Body of pancreas (tissue), 4 donors: ENCODE measurements at regions not wholly inside any gene's neighbourhood (a gene's known extent, or its start where the extent isn't known, plus 50 kb on each side); places are given as distances from the start of the nearest gene placed in this dataset.

Experiments
- ATAC-seq: fragments of 150-250 bp; one replicate; pipeline ENCODE4 v1.9.1; 2016
- DNase-seq, 4 donors: peaks; one replicate each; pipeline ENCODE4 v3.0.0-alpha.2; 2019
- H3K27ac ChIP-seq, 4 donors: fragments of 200-600 bp; sonication (generic); 1 replicate in 3 of 4; 2 replicates in 1 of 4; pipeline versions ENCODE4 v1.5.1 to v1.6.1; 2016 to 2019; ENCODE audit warnings: mild to moderate bottlenecking in 1 of 4, mixed read lengths in 1 of 4, moderate library complexity in 1 of 4
- H3K27me3 ChIP-seq, 2 donors: fragments of 200-600 bp; sonication (generic); one replicate each; pipeline ENCODE4 v1.6.0; 2016; ENCODE audit warnings: mild to moderate bottlenecking in 1 of 2
- H3K36me3 ChIP-seq, 2 donors: fragments of 200-600 bp; sonication (generic); replicated peaks in 1 of 2; 2 replicates each; pipeline ENCODE4 v1.5.1; 2016; ENCODE audit warnings: low read depth in 2 of 2; ENCODE audit not compliant: insufficient read depth in 1 of 2
- H3K4me1 ChIP-seq: fragments of 200-600 bp; sonication (generic); one replicate; pipeline ENCODE4 v1.6.0; 2016
- H3K4me3 ChIP-seq, 2 donors: fragments of 200-600 bp; sonication (generic); 1 replicate in 1 of 2; 2 replicates in 1 of 2; pipeline ENCODE4 v1.5.1; 2016 to 2019
- H3K9me3 ChIP-seq, 3 donors: fragments of 200-600 bp; sonication (generic); 1 replicate in 2 of 3; 2 replicates in 1 of 3; pipeline ENCODE4 v1.5.1; 2016
- POLR2A ChIP-seq, 3 donors: fragments of 450-650 bp; IDR thresholded peaks; one replicate each; pipeline ENCODE4 v1.6.1; 2016; ENCODE audit warnings: antibody characterized with exemption in 3 of 3, mild to moderate bottlenecking in 2 of 3
- WGBS, 2 donors: methylation state at CpG; one replicate each; pipeline ENCODE4 v1.1.5; 2017; 5-methylcytosine and 5-hydroxymethylcytosine counted together
- intact Hi-C: fragments of 100-400 bp; cut with DNase I; formaldehyde crosslinking; loops from one replicate; pipeline ENCODE4 v1.15.1; 2023
- TF ChIP-seq, protein P1 (sequence below), 7 experiments: fragments of 450-650 bp in 4 of 7; fragments of 200-600 bp in 3 of 7; sonication (generic) in 3 of 7; IDR thresholded peaks; one replicate each; pipeline ENCODE4 v1.5.1; 2016 to 2019; ENCODE audit warnings: antibody characterized with exemption in 7 of 7

DNA sequence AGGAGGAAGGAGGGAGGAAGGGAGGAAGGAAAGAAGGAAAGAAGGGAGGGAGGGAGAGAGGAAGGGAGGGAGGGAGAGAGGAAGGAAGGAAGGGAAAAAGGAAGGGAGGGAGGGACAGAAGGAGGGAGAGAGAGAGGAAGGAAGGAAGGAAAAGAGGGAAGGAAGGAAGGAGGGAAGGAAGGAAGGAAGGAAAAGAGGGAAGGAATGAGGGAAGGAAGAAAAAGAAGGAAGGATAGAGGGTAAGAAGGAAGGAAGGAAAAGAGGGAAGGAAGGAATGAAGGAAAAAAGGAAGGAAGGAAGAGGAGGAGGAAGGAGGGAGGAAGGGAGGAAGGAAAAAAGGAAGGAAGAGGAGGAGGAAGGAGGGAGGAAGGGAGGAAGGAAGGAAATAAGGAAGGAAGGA is 796.8 kb downstream of the ARAP2 start:
- H3K4me1 ChIP-seq, result no peaks in the 10 kb centered on the region
- intact Hi-C loops, result no loop called here
- H3K4me3 ChIP-seq, result no peak overlapping the region
- TF ChIP-seq, protein P1, sequence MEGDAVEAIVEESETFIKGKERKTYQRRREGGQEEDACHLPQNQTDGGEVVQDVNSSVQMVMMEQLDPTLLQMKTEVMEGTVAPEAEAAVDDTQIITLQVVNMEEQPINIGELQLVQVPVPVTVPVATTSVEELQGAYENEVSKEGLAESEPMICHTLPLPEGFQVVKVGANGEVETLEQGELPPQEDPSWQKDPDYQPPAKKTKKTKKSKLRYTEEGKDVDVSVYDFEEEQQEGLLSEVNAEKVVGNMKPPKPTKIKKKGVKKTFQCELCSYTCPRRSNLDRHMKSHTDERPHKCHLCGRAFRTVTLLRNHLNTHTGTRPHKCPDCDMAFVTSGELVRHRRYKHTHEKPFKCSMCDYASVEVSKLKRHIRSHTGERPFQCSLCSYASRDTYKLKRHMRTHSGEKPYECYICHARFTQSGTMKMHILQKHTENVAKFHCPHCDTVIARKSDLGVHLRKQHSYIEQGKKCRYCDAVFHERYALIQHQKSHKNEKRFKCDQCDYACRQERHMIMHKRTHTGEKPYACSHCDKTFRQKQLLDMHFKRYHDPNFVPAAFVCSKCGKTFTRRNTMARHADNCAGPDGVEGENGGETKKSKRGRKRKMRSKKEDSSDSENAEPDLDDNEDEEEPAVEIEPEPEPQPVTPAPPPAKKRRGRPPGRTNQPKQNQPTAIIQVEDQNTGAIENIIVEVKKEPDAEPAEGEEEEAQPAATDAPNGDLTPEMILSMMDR (IDR thresholded peaks at IDR 0.05), result no peak
- TF ChIP-seq POLR2A (IDR thresholded peaks at IDR 0.05), result no peak
- no peak for DNase-seq
- H3K9me3 ChIP-seq, result peaks cover 0 to 6% (median 0%) of the 10 kb centered on the region in 3 donors
- no peaks in the 10 kb centered on the region for H3K27me3 ChIP-seq
- no peak overlapping the region for H3K27ac ChIP-seq
- no peak for ATAC-seq
- H3K36me3 ChIP-seq, result no peaks in the 10 kb centered on the region

GRCh38 chr4:35459045-35459444 is 785.3 kb downstream of the ARAP2 start:
- TF ChIP-seq, protein P1 (IDR thresholded peaks at IDR 0.05), result no peak
- TF ChIP-seq POLR2A (IDR thresholded peaks at IDR 0.05), result no peak

DNA sequence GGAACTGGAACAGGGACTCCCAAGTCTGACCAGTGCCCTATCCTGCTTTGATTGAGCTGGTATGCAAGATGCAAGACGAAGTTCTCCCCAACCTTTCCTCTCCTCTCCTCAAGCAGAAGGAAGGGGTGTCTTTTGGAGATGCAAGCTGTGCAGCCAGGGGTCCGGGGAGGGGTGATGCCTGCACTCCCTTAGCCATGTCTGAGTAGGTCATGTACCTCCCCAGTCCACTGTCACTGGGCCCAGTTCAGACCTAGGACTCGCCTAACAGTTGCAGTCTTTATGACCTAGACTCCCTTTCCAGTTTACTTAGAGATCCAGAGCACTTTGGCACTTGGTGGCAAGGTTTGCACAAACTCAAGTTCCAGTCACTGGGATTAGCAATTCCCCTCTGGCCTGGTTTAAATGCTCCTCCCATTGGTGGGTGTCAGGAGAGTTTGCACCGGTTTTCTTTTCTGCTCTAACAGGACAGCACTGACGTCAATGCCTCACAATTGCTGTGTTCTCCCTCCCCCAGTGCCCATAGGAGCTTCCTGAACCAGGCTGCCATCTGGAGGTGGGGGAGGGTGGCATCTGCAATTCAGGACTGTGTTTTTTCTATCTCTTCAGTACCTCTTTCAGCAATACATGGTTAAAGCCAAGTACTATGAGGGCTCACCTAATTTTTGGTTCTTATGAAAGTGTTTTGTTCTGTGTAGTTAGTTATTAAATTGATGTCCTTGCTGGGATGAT is 782.2 kb downstream of the ARAP2 start:
- no peak overlapping the region for H3K27ac ChIP-seq
- no peaks in the 10 kb centered on the region for H3K36me3 ChIP-seq
- ATAC-seq (no peak), DNase-seq (no peak)
- H3K4me3 ChIP-seq, result no peak overlapping the region
- H3K27me3 ChIP-seq, result no peaks in the 10 kb centered on the region
- TF ChIP-seq, protein P1 (IDR thresholded peaks at IDR 0.05), result no peak
- no peak for TF ChIP-seq POLR2A (IDR thresholded peaks at IDR 0.05)
- intact Hi-C loops, result no loop called here
- WGBS, 2 donors, result 40 to 55% methylated on average over 5 of the region's 5 CpGs
- H3K9me3 ChIP-seq, result no peaks in the 10 kb centered on the region
- H3K4me1 ChIP-seq, result no peaks in the 10 kb centered on the region

More at GRCh38 chr4:35459045-35459444, 785.3 kb downstream of the ARAP2 start:
- DNase-seq, result no peak
- Histone ChIP-seq H3K27ac (no peak overlapping the region), H3K9me3 (no peaks in the 10 kb centered on the region), H3K4me3 (no peak overlapping the region), H3K36me3 (no peaks in the 10 kb centered on the region), H3K4me1 (no peaks in the 10 kb centered on the region), H3K27me3 (no peaks in the 10 kb centered on the region)
- intact Hi-C loops, result no loop called here
- no peak for ATAC-seq

DNA sequence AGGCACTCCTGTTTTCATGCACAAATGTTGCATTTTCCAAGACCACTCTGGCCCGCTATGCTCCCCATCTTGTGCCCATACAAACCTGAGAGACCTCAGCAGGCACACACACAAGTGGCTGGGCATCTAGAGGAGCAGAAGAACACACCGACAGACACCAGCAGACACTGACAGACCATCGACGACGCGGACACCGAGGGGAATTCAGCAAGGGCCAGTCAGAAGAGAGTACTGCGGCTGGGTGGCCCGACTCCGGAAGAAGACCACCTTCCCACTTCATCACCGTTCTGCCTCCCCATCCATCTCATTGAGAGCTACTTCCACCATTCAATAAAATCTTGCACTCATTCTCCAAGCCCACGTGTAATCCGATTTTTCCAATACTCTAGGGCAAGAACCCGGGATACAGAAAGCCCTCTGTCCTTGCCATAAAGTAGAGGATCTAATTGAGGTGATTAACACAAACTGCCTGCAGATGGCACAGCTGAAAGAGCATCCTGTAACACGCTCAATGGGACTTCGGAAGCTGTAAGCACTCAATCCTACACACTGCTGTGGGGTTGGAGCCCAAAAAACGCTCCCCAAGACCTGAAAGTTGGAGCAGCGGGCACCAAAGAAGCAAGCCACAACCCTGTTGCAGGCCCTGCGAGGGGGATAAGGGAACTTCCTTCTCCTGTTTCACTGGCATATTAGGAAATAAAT is 780.9 kb downstream of the ARAP2 start:
- Histone ChIP-seq H3K27me3 (no peaks in the 10 kb centered on the region), H3K4me3 (no peak overlapping the region), H3K36me3 (no peaks in the 10 kb centered on the region), H3K4me1 (no peaks in the 10 kb centered on the region), H3K27ac (no peak overlapping the region), H3K9me3 (no peaks in the 10 kb centered on the region)
- 68 to 70% methylated on average over 18 to 19 of the region's 19 CpGs for WGBS, 2 donors
- intact Hi-C loops, result no loop called here
- ATAC-seq, result no peak
- TF ChIP-seq, protein P1 (IDR thresholded peaks at IDR 0.05), result no peak
- no peak for TF ChIP-seq POLR2A (IDR thresholded peaks at IDR 0.05)
- no peak for DNase-seq
